Keratinocyte (primary cell): ENCODE measurements at regions not wholly inside any gene's neighbourhood (a gene's known extent, or its start where the extent isn't known, plus 50 kb on each side); places are given as distances from the start of the nearest gene placed in this dataset.

Experiments used
- DNase-seq: peaks from one replicate; pipeline ENCODE4 v3.0.0-alpha.2; 2011; ENCODE audit warnings: low read depth, missing footprints, low spot score
- FAIRE-seq: peaks from 2 replicates; lab custom pipeline; 2011; peaks lifted over from hg19 to GRCh38; lab: Jason Lieb, UNC
- H2AFZ ChIP-seq: 2 replicates; pipeline ENCODE4 v1.6.0; 2012; ENCODE audit warnings: low read length, control low read depth, inconsistent platforms; ENCODE audit not compliant: control insufficient read depth
- H3K27ac ChIP-seq: 2 replicates; pipeline ENCODE4 v1.5.1; 2011; ENCODE audit warnings: low read length; ENCODE audit not compliant: control insufficient read depth, insufficient read depth
- H3K27me3 ChIP-seq: 3 replicates; pipeline ENCODE4 v1.6.0; 2011; ENCODE audit warnings: low read length; ENCODE audit not compliant: control insufficient read depth, insufficient read depth; ENCODE audit errors: extremely low read depth
- H3K36me3 ChIP-seq, 2 experiments: 2 replicates in 1 of 2; 3 replicates in 1 of 2; pipeline ENCODE4 v1.5.1; 2011; ENCODE audit warnings: low read length in 2 of 2, mild to moderate bottlenecking in 1 of 2; ENCODE audit not compliant: control insufficient read depth in 2 of 2, insufficient read depth in 2 of 2; ENCODE audit errors: extremely low read depth in 1 of 2
- H3K4me1 ChIP-seq: 3 replicates; pipeline ENCODE4 v1.5.1; 2011; ENCODE audit warnings: low read length; ENCODE audit not compliant: control insufficient read depth, insufficient read depth; ENCODE audit errors: extremely low read depth
- H3K4me2 ChIP-seq: 3 replicates; pipeline ENCODE4 v1.6.0; 2011; ENCODE audit warnings: low read depth, low read length; ENCODE audit not compliant: control insufficient read depth, insufficient read depth; ENCODE audit errors: extremely low read depth
- H3K4me3 ChIP-seq, 3 experiments: fragments of 200-600 bp in 1 of 3; sonication (generic) in 1 of 3; 2 replicates in 2 of 3; 3 replicates in 1 of 3; pipeline ENCODE4 v1.5.1; 2011 to 2016; ENCODE audit warnings: low read length in 3 of 3, mild to moderate bottlenecking in 3 of 3, control low read depth in 2 of 3, inconsistent platforms in 1 of 3, low read depth in 1 of 3, mixed read lengths in 1 of 3, mixed run types in 1 of 3, moderate library complexity in 1 of 3; ENCODE audit not compliant: control insufficient read depth in 2 of 3, insufficient read depth in 2 of 3; ENCODE audit errors: extremely low read depth in 1 of 3
- H3K79me2 ChIP-seq: 2 replicates; pipeline ENCODE4 v1.6.0; 2012; ENCODE audit warnings: low read length; ENCODE audit not compliant: control insufficient read depth, insufficient read depth
- H3K9ac ChIP-seq: 3 replicates; pipeline ENCODE4 v1.6.0; 2011; ENCODE audit warnings: low read length; ENCODE audit not compliant: control insufficient read depth, insufficient read depth; ENCODE audit errors: extremely low read depth
- H3K9me1 ChIP-seq: 3 replicates; pipeline ENCODE4 v1.6.0; 2011; ENCODE audit warnings: low read length; ENCODE audit not compliant: control insufficient read depth, insufficient read depth; ENCODE audit errors: extremely low read depth
- H3K9me3 ChIP-seq: 2 replicates; pipeline ENCODE4 v1.5.1; 2012; ENCODE audit warnings: low read depth, low read length; ENCODE audit not compliant: control insufficient read depth
- H4K20me1 ChIP-seq: 3 replicates; pipeline ENCODE4 v1.6.0; 2011; ENCODE audit warnings: low read length; ENCODE audit not compliant: control insufficient read depth, insufficient read depth; ENCODE audit errors: extremely low read depth
- EZH2 ChIP-seq: IDR thresholded peaks from one replicate; pipeline ENCODE4 v1.6.1; 2012; ENCODE audit warnings: inconsistent platforms, mild to moderate bottlenecking, low read length, moderate library complexity
- dilution Hi-C: fragments of 300-500 bp; cut with MboI; formaldehyde crosslinking; loops from one replicate; pipeline ENCODE4 v1.7.0; 2020; ENCODE audit warnings: low sequenced_read_pairs; ENCODE audit not compliant: extremely low pct_ligation_motif_present
- TF ChIP-seq, protein P1 (sequence below), 3 experiments: IDR thresholded peaks in 1 of 3; conservative IDR thresholded peaks in 1 of 3; optimal IDR thresholded peaks in 1 of 3; 2 replicates in 2 of 3; 3 replicates in 1 of 3; pipeline versions ENCODE3 to v1.5.1; 2011; ENCODE audit warnings: low read length in 3 of 3, mild to moderate bottlenecking in 3 of 3, moderate library complexity in 2 of 3, control low read depth in 1 of 3, inconsistent platforms in 1 of 3; ENCODE audit not compliant: insufficient read depth in 2 of 3; ENCODE audit errors: extremely low read depth in 1 of 3

DNA sequence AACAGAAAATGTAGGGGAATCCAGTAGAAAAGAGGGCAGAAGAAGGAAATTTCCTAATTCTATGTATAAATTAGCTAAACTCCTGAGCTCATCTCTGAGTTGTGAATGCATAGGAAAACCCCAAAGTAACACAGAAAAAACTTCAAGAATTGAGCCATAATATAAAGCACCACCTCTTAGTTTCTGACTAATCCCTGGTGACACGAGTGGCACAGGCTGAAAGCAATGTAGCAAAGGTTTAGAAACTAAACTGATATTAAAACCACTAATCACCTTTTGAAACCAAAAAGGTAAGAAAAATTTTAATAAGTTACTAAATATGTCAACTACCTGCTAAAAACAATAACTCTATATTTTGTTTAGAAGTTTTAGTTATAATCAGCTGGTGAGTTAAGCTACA, 255.6 kb upstream of the NECTIN3 start:
- no peak for FAIRE-seq
- Histone ChIP-seq H3K79me2 (no peaks in the 10 kb centered on the region), H3K4me1 (peaks cover 4% of the 10 kb centered on the region), H3K9ac (no peak overlapping the region), H3K9me3 (no peaks in the 10 kb centered on the region), H3K27ac (no peak overlapping the region), H2AFZ (no peak overlapping the region), H3K36me3 (no peaks in the 10 kb centered on the region), H3K9me1 (no peaks in the 10 kb centered on the region), H3K27me3 (no peaks in the 10 kb centered on the region), H3K4me3 (no peak overlapping the region), H4K20me1 (no peaks in the 10 kb centered on the region), H3K4me2 (no peak overlapping the region)
- dilution Hi-C loops, result no loop called here
- TF ChIP-seq, protein P1, sequence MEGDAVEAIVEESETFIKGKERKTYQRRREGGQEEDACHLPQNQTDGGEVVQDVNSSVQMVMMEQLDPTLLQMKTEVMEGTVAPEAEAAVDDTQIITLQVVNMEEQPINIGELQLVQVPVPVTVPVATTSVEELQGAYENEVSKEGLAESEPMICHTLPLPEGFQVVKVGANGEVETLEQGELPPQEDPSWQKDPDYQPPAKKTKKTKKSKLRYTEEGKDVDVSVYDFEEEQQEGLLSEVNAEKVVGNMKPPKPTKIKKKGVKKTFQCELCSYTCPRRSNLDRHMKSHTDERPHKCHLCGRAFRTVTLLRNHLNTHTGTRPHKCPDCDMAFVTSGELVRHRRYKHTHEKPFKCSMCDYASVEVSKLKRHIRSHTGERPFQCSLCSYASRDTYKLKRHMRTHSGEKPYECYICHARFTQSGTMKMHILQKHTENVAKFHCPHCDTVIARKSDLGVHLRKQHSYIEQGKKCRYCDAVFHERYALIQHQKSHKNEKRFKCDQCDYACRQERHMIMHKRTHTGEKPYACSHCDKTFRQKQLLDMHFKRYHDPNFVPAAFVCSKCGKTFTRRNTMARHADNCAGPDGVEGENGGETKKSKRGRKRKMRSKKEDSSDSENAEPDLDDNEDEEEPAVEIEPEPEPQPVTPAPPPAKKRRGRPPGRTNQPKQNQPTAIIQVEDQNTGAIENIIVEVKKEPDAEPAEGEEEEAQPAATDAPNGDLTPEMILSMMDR (optimal IDR thresholded peaks at IDR 0.05 in 1 of 3, IDR thresholded peaks at IDR 0.05 in 1 of 3, conservative IDR thresholded peaks at IDR 0.05 in 1 of 3; ENCODE audit: extremely low read depth in 1 of 3, insufficient read depth in 2 of 3, low read length in 3 of 3), result no peak
- DNase-seq, result no peak

- dilution Hi-C loops, result no loop called here
- Histone ChIP-seq H3K4me1 (no peaks in the 10 kb centered on the region), H3K27me3 (no peaks in the 10 kb centered on the region), H4K20me1 (no peaks in the 10 kb centered on the region), H3K9me1 (no peaks in the 10 kb centered on the region), H3K9me3 (no peaks in the 10 kb centered on the region), H3K4me3 (no peak overlapping the region), H3K36me3 (no peaks in the 10 kb centered on the region), H3K4me2 (no peak overlapping the region), H3K79me2 (no peaks in the 10 kb centered on the region), H3K27ac (no peak overlapping the region), H3K9ac (no peak overlapping the region), H2AFZ (no peak overlapping the region)
- DNase-seq, result no peak
- FAIRE-seq, result no peak
- TF ChIP-seq, protein P1 (optimal IDR thresholded peaks at IDR 0.05 in 1 of 3, IDR thresholded peaks at IDR 0.05 in 1 of 3, conservative IDR thresholded peaks at IDR 0.05 in 1 of 3; ENCODE audit: extremely low read depth in 1 of 3, insufficient read depth in 2 of 3, low read length in 3 of 3), result no peak
- TF ChIP-seq EZH2, result no peak
Measured at GRCh38 chr3:110821586-110821985, 250.0 kb upstream of the NECTIN3 start.
